ENCODE measurements at regions not wholly inside any gene's neighbourhood (a gene's known extent, or its start where the extent isn't known, plus 50 kb on each side); places are given as distances from the start of the nearest gene placed in this dataset.
"Not testable (repeated sequence)": the region's sequence is repeated elsewhere in the genome, so short reads cannot be mapped to it uniquely, and the experiment has no call there.

- DNase-seq (ENCODE audit: insufficient read length, low spot score, missing footprints), result peak; percentile 92
- no peaks in the 10 kb centered on the region for H3K79me2 ChIP-seq (ENCODE audit: insufficient read depth, low read length)
Observed at GRCh38 chr17:36850790-36851189, 86.5 kb upstream of the LHX1 start.

GRCh38 chr17:36851250-36851649, 86.0 kb upstream of the LHX1 start:
- no peaks in the 10 kb centered on the region for H3K79me2 ChIP-seq (ENCODE audit: insufficient read depth, low read length)
- no peaks in the 10 kb centered on the region for H3K36me3 ChIP-seq (ENCODE audit: insufficient read depth, low read length)
- TF ChIP-seq CTCF (IDR thresholded peaks at IDR 0.05; ENCODE audit: extremely low read depth, low read depth, low read length), result no peak
- H3K4me2 ChIP-seq (ENCODE audit: insufficient read depth, low read length), result no peak overlapping the region
- H3K27ac ChIP-seq (ENCODE audit: low read depth, low read length), result no peak overlapping the region
- no peak overlapping the region for H2AFZ ChIP-seq (ENCODE audit: low read length)
- no peaks in the 10 kb centered on the region for H4K20me1 ChIP-seq (ENCODE audit: insufficient read depth, low read length)
- H3K27me3 ChIP-seq (ENCODE audit: insufficient read depth, low read length), result peaks cover 3% of the 10 kb centered on the region
- no peak for DNase-seq (ENCODE audit: insufficient read length, low spot score, missing footprints)
- H3K4me3 ChIP-seq (ENCODE audit: insufficient read depth, low read length), result no peak overlapping the region
- H3K4me1 ChIP-seq (ENCODE audit: insufficient read depth, low read length), result peaks cover 17% of the 10 kb centered on the region
- no peaks in the 10 kb centered on the region for H3K9me3 ChIP-seq (ENCODE audit: low read depth, low read length)

More at GRCh38 chr17:36850790-36851189, 86.5 kb upstream of the LHX1 start:
- Histone ChIP-seq H3K4me1 (ENCODE audit: insufficient read depth, low read length) (peaks cover 17% of the 10 kb centered on the region), H3K36me3 (ENCODE audit: insufficient read depth, low read length) (no peaks in the 10 kb centered on the region), H4K20me1 (ENCODE audit: insufficient read depth, low read length) (no peaks in the 10 kb centered on the region), H3K27me3 (ENCODE audit: insufficient read depth, low read length) (no peaks in the 10 kb centered on the region), H3K9me3 (ENCODE audit: low read depth, low read length) (no peaks in the 10 kb centered on the region), H3K27ac (ENCODE audit: low read depth, low read length) (no peak overlapping the region), H3K4me3 (ENCODE audit: insufficient read depth, low read length) (no peak overlapping the region), H2AFZ (ENCODE audit: low read length) (no peak overlapping the region), H3K4me2 (ENCODE audit: insufficient read depth, low read length) (peak overlapping the region; percentile 13)
- TF ChIP-seq CTCF (IDR thresholded peaks at IDR 0.05; ENCODE audit: extremely low read depth, low read depth, low read length), result no peak

- not testable (repeated sequence) for H3K27ac ChIP-seq (ENCODE audit: low read depth, low read length); H3K27me3 ChIP-seq (ENCODE audit: insufficient read depth, low read length); H3K4me3 ChIP-seq (ENCODE audit: insufficient read depth, low read length); H3K4me2 ChIP-seq (ENCODE audit: insufficient read depth, low read length); H4K20me1 ChIP-seq (ENCODE audit: insufficient read depth, low read length); H3K36me3 ChIP-seq (ENCODE audit: insufficient read depth, low read length); DNase-seq (ENCODE audit: insufficient read length, low spot score, missing footprints); H3K9me3 ChIP-seq (ENCODE audit: low read depth, low read length); H3K79me2 ChIP-seq (ENCODE audit: insufficient read depth, low read length); H2AFZ ChIP-seq (ENCODE audit: low read length)
- H3K4me1 ChIP-seq (ENCODE audit: insufficient read depth, low read length), result peaks cover 17% of the 10 kb centered on the region
Observed at GRCh38 chr17:36852478-36852877, 84.8 kb upstream of the LHX1 start.

GRCh38 chr17:36854982-36855381, 82.3 kb upstream of the LHX1 start:
- H3K4me1 ChIP-seq (ENCODE audit: insufficient read depth, low read length), result peaks cover 12% of the 10 kb centered on the region
- H3K27me3 ChIP-seq (ENCODE audit: insufficient read depth, low read length), result peaks cover 11% of the 10 kb centered on the region
- no peaks in the 10 kb centered on the region for H4K20me1 ChIP-seq (ENCODE audit: insufficient read depth, low read length)
- H3K79me2 ChIP-seq (ENCODE audit: insufficient read depth, low read length), result no peaks in the 10 kb centered on the region
- TF ChIP-seq CTCF (IDR thresholded peaks at IDR 0.05; ENCODE audit: extremely low read depth, low read depth, low read length), result no peak
- no peak overlapping the region for H2AFZ ChIP-seq (ENCODE audit: low read length)
- no peak overlapping the region for H3K4me2 ChIP-seq (ENCODE audit: insufficient read depth, low read length)
- H3K4me3 ChIP-seq (ENCODE audit: insufficient read depth, low read length), result no peak overlapping the region
- H3K9me3 ChIP-seq (ENCODE audit: low read depth, low read length), result no peaks in the 10 kb centered on the region
- no peaks in the 10 kb centered on the region for H3K36me3 ChIP-seq (ENCODE audit: insufficient read depth, low read length)
- DNase-seq (ENCODE audit: insufficient read length, low spot score, missing footprints), result no peak
- H3K27ac ChIP-seq (ENCODE audit: low read depth, low read length), result no peak overlapping the region
